DND-41 (cell line): ENCODE measurements at regions not wholly inside any gene's neighbourhood (a gene's known extent, or its start where the extent isn't known, plus 50 kb on each side); places are given as distances from the start of the nearest gene placed in this dataset.

Experiments
- ATAC-seq: fragments of 200-7000 bp; cut with Tn5 transposase; 3 replicates; pipeline ENCODE4 v1.9.1; 2021; ENCODE audit warnings: low read depth; ENCODE audit not compliant: insufficient read depth
- DNase-seq: peaks from one replicate; pipeline ENCODE4 v3.0.0-alpha.2; 2020
- H2AFZ ChIP-seq: 2 replicates; pipeline ENCODE4 v1.6.0; 2012; ENCODE audit warnings: low read depth, low read length
- H3K27ac ChIP-seq: 2 replicates; pipeline ENCODE4 v1.5.1; 2012; ENCODE audit warnings: low read length, inconsistent platforms
- H3K27me3 ChIP-seq: fragments of 200-600 bp; sonication (generic); 2 replicates; pipeline ENCODE4 v1.6.0; 2012; ENCODE audit warnings: low read length, mild to moderate bottlenecking, inconsistent platforms; ENCODE audit not compliant: insufficient read depth, poor library complexity
- H3K36me3 ChIP-seq: 2 replicates; pipeline ENCODE4 v1.5.1; 2012; ENCODE audit warnings: low read length, inconsistent platforms; ENCODE audit not compliant: insufficient read depth
- H3K4me1 ChIP-seq: 2 replicates; pipeline ENCODE4 v1.5.1; 2012; ENCODE audit warnings: mild to moderate bottlenecking, low read length; ENCODE audit not compliant: insufficient read depth
- H3K4me2 ChIP-seq: 2 replicates; pipeline ENCODE4 v1.6.0; 2012; ENCODE audit warnings: mild to moderate bottlenecking, moderate library complexity, low read length, inconsistent platforms; ENCODE audit not compliant: insufficient read depth
- H3K4me3 ChIP-seq, 2 experiments: fragments of 200-600 bp in 1 of 2; shearing (Covaris generic) in 1 of 2; 2 replicates each; pipeline ENCODE4 v1.5.1; 2012 to 2016; ENCODE audit warnings: inconsistent platforms in 2 of 2, low read length in 2 of 2, mild to moderate bottlenecking in 2 of 2, low read depth in 1 of 2, moderate library complexity in 1 of 2
- H3K79me2 ChIP-seq: 2 replicates; pipeline ENCODE4 v1.6.0; 2012; ENCODE audit warnings: low read length, inconsistent platforms; ENCODE audit not compliant: insufficient read depth
- H3K9ac ChIP-seq: 2 replicates; pipeline ENCODE4 v1.6.0; 2012; ENCODE audit warnings: low read depth, mild to moderate bottlenecking, inconsistent platforms, low read length, moderate library complexity
- H3K9me3 ChIP-seq: 2 replicates; pipeline ENCODE4 v1.5.1; 2012; ENCODE audit warnings: low read length, moderate library complexity, mild to moderate bottlenecking, inconsistent platforms; ENCODE audit not compliant: insufficient read depth, severe bottlenecking
- H4K20me1 ChIP-seq: 2 replicates; pipeline ENCODE4 v1.6.0; 2012; ENCODE audit warnings: low read length; ENCODE audit not compliant: insufficient read depth
- CTCF ChIP-seq: IDR thresholded peaks from 2 replicates; pipeline ENCODE4 v1.5.1; 2012; ENCODE audit warnings: borderline replicate concordance, low read length, moderate library complexity, mild to moderate bottlenecking; ENCODE audit not compliant: poor library complexity, severe bottlenecking; ENCODE audit errors: extremely low read depth
- EZH2 ChIP-seq: IDR thresholded peaks from 3 replicates; pipeline ENCODE4 v1.6.1; 2012; ENCODE audit warnings: borderline replicate concordance, low read depth, mild to moderate bottlenecking, moderate library complexity, low read length, inconsistent platforms; ENCODE audit not compliant: severe bottlenecking

- no peaks in the 10 kb centered on the region for H3K9me3 ChIP-seq
- no peak overlapping the region for H3K4me2 ChIP-seq
- H2AFZ ChIP-seq, result no peak overlapping the region
- DNase-seq, result no peak
- H4K20me1 ChIP-seq, result no peaks in the 10 kb centered on the region
- H3K36me3 ChIP-seq, result no peaks in the 10 kb centered on the region
- no peak overlapping the region for H3K9ac ChIP-seq
- H3K27me3 ChIP-seq, result no peaks in the 10 kb centered on the region
- no peaks in the 10 kb centered on the region for H3K4me1 ChIP-seq
- no peaks in the 10 kb centered on the region for H3K79me2 ChIP-seq
- H3K27ac ChIP-seq, result no peak overlapping the region
- no peak overlapping the region for H3K4me3 ChIP-seq
- no peak for ATAC-seq
- TF ChIP-seq CTCF, result no peak
- no peak for TF ChIP-seq EZH2
These were observed 92.6 kb upstream of the NGF start for GRCh38 chr1:115430441-115431158.

GRCh38 chr1:115429884-115430283, 91.8 kb upstream of the NGF start:
- H2AFZ ChIP-seq, result no peak overlapping the region
- no peaks in the 10 kb centered on the region for H3K36me3 ChIP-seq
- no peak for DNase-seq

GRCh38 chr1:115429241-115429640, 91.2 kb upstream of the NGF start:
- H3K36me3 ChIP-seq, result no peaks in the 10 kb centered on the region
- no peak for ATAC-seq
- no peaks in the 10 kb centered on the region for H3K4me1 ChIP-seq
- TF ChIP-seq CTCF, result no peak
- no peak for TF ChIP-seq EZH2
- H3K4me3 ChIP-seq, result no peak overlapping the region
- H3K27ac ChIP-seq, result no peak overlapping the region
- H3K27me3 ChIP-seq, result no peaks in the 10 kb centered on the region
- no peaks in the 10 kb centered on the region for H3K9me3 ChIP-seq
- no peak overlapping the region for H3K9ac ChIP-seq
- DNase-seq, result no peak
- no peak overlapping the region for H3K4me2 ChIP-seq
- no peaks in the 10 kb centered on the region for H3K79me2 ChIP-seq
- no peak overlapping the region for H2AFZ ChIP-seq
- no peaks in the 10 kb centered on the region for H4K20me1 ChIP-seq

More at GRCh38 chr1:115429884-115430283, 91.8 kb upstream of the NGF start:
- no peak overlapping the region for H3K4me2 ChIP-seq
- no peaks in the 10 kb centered on the region for H3K79me2 ChIP-seq
- H3K4me3 ChIP-seq, result no peak overlapping the region
- no peak overlapping the region for H3K27ac ChIP-seq
- H3K9me3 ChIP-seq, result no peaks in the 10 kb centered on the region
- H3K27me3 ChIP-seq, result no peaks in the 10 kb centered on the region
- no peak for TF ChIP-seq CTCF
- TF ChIP-seq EZH2, result no peak
- H3K4me1 ChIP-seq, result no peaks in the 10 kb centered on the region
- ATAC-seq, result no peak
- no peak overlapping the region for H3K9ac ChIP-seq
- H4K20me1 ChIP-seq, result no peaks in the 10 kb centered on the region

GRCh38 chr1:115428676-115429075, 90.6 kb upstream of the NGF start:
- H3K27me3 ChIP-seq, result no peaks in the 10 kb centered on the region
- H3K79me2 ChIP-seq, result no peaks in the 10 kb centered on the region
- H3K4me3 ChIP-seq, result no peak overlapping the region
- H3K9me3 ChIP-seq, result no peaks in the 10 kb centered on the region
- H2AFZ ChIP-seq, result no peak overlapping the region
- no peaks in the 10 kb centered on the region for H3K4me1 ChIP-seq
- no peak for TF ChIP-seq EZH2
- no peak for TF ChIP-seq CTCF
- no peak overlapping the region for H3K9ac ChIP-seq
- no peak for DNase-seq
- no peak overlapping the region for H3K4me2 ChIP-seq
- no peaks in the 10 kb centered on the region for H4K20me1 ChIP-seq
- no peak for ATAC-seq
- H3K36me3 ChIP-seq, result no peaks in the 10 kb centered on the region
- H3K27ac ChIP-seq, result no peak overlapping the region
